ENCODE measurements at regions not wholly inside any gene's neighbourhood (a gene's known extent, or its start where the extent isn't known, plus 50 kb on each side); places are given as distances from the start of the nearest gene placed in this dataset.
"Not testable (repeated sequence)": the region's sequence is repeated elsewhere in the genome, so short reads cannot be mapped to it uniquely, and the experiment has no call there.

GRCh38 chr10:30742471-30742870 lies 112.9 kb upstream of the LYZL2 start:
- Histone ChIP-seq H3K9ac (ENCODE audit: extremely low read depth, insufficient read length, low read length) (no peak overlapping the region), H3K56ac (ENCODE audit: insufficient read length, low read depth, low read length) (no peak overlapping the region), H4K20me1 (ENCODE audit: control insufficient read depth, insufficient read depth, insufficient read length) (no peaks in the 10 kb centered on the region), H3K23ac (ENCODE audit: insufficient read length, low read depth, low read length) (no peak overlapping the region), H3T11ph (ENCODE audit: low read length) (no peak overlapping the region), H3K27ac (ENCODE audit: insufficient read length, low read depth, low read length) (no peak overlapping the region), H2BK15ac (ENCODE audit: low read depth, low read length) (no peak overlapping the region), H2BK20ac (ENCODE audit: low read depth, low read length, poor library complexity, severe bottlenecking) (no peak overlapping the region), H4K91ac (ENCODE audit: insufficient read length, low read depth, low read length) (no peak overlapping the region), H3K4me1 (ENCODE audit: insufficient read depth, low read length) (no peaks in the 10 kb centered on the region), H3K79me2 (ENCODE audit: insufficient read depth, low read length) (no peaks in the 10 kb centered on the region), H2AK5ac (ENCODE audit: insufficient read length, low read length) (no peak overlapping the region), H3K4me2 (ENCODE audit: insufficient read depth, insufficient read length, low read length) (no peak overlapping the region), H2AFZ (ENCODE audit: low read length) (no peak overlapping the region), H3K23me2 (ENCODE audit: insufficient read length, low read depth, low read length, poor library complexity, severe bottlenecking) (no peaks in the 10 kb centered on the region), H3K27me3 (ENCODE audit: insufficient read depth, low read length) (no peaks in the 10 kb centered on the region), H3K4ac (ENCODE audit: low read depth, low read length) (no peak overlapping the region), H3K14ac (ENCODE audit: insufficient read depth, low read length) (no peak overlapping the region), H3K79me1 (ENCODE audit: insufficient read depth, low read depth, low read length, poor library complexity, severe bottlenecking) (no peaks in the 10 kb centered on the region), H2BK120ac (ENCODE audit: low read depth, low read length, poor library complexity, severe bottlenecking) (no peak overlapping the region), H2BK5ac (ENCODE audit: insufficient read length, low read length) (no peak overlapping the region), H4K5ac (ENCODE audit: insufficient read length, low read depth, low read length) (no peak overlapping the region), H4K8ac (replicated peaks; ENCODE audit: insufficient read length, low read depth, low read length) (no peak overlapping the region), H2BK12ac (ENCODE audit: insufficient read length, low read depth, low read length) (no peak overlapping the region), H3K9me3 (ENCODE audit: control insufficient read depth, low read depth, low read length) (no peaks in the 10 kb centered on the region), H3K18ac (ENCODE audit: insufficient read length, low read depth, low read length) (no peak overlapping the region)
- Mint-ChIP-seq H3K4me3 (no peak overlapping the region), H3K36me3 (ENCODE audit: insufficient read depth in 1 of 3, low read depth in 3 of 3) (peaks cover 0 to 2% (median 0%) of the 10 kb centered on the region in 3 experiments; a peak in 2 of 7 replicates), H3K27me3 (ENCODE audit: low read depth) (no peaks in the 10 kb centered on the region; the same call in 1 of the 2 replicates), H3K9me3 (peaks cover 0 to 3% of the 10 kb centered on the region in 2 experiments; a peak in 3 of 5 replicates), H3K27ac (no peak overlapping the region), H3K4me1 (no peaks in the 10 kb centered on the region)
- no peak for TF ChIP-seq CTCF (conservative IDR thresholded peaks at IDR 0.05)
- no CpG with 5 or more reads among the region's 4 CpGs for WGBS (ENCODE audit: extremely low coverage, insufficient read length, low lambda C conversion rate)
- no peak for DNase-seq

DNA sequence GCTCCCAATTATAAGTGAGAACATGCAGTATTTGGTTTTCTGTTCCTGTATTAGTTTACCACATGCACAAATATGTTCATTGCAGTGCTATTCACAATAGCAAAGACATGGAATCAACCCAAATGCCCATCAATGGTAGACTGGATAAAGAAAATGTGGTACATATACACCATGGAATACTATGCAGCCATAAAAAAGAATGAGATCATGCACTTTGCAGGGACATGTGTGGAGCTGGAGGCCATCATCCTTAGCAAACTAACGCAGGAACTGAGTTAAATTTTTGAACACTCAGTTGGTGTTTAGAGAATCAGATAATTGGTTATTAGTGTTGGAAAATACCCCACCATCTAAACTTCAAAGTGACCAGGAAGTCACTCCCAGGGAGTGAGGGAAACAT lies 111.2 kb upstream of the LYZL2 start:
- H2AK5ac ChIP-seq (ENCODE audit: insufficient read length, low read length); H3K79me2 ChIP-seq (ENCODE audit: insufficient read depth, low read length); H3K27me3 ChIP-seq (ENCODE audit: insufficient read depth, low read length); H2BK120ac ChIP-seq (ENCODE audit: low read depth, low read length, poor library complexity, severe bottlenecking); H4K91ac ChIP-seq (ENCODE audit: insufficient read length, low read depth, low read length); H3K23ac ChIP-seq (ENCODE audit: insufficient read length, low read depth, low read length); H3K56ac ChIP-seq (ENCODE audit: insufficient read length, low read depth, low read length); H3K27ac ChIP-seq (ENCODE audit: insufficient read length, low read depth, low read length); H3K27me3 Mint-ChIP-seq (ENCODE audit: low read depth); H3K4me2 ChIP-seq (ENCODE audit: insufficient read depth, insufficient read length, low read length); H2BK15ac ChIP-seq (ENCODE audit: low read depth, low read length); H3K4me1 Mint-ChIP-seq; H3K79me1 ChIP-seq (ENCODE audit: insufficient read depth, low read depth, low read length, poor library complexity, severe bottlenecking); H3K14ac ChIP-seq (ENCODE audit: insufficient read depth, low read length); H3K18ac ChIP-seq (ENCODE audit: insufficient read length, low read depth, low read length); H3K4me3 Mint-ChIP-seq; H3K9me3 ChIP-seq (ENCODE audit: control insufficient read depth, low read depth, low read length); H4K5ac ChIP-seq (ENCODE audit: insufficient read length, low read depth, low read length); H3K9ac ChIP-seq (ENCODE audit: extremely low read depth, insufficient read length, low read length); H3K36me3 Mint-ChIP-seq (ENCODE audit: insufficient read depth in 1 of 3, low read depth in 3 of 3); DNase-seq; H2AFZ ChIP-seq (ENCODE audit: low read length); H4K20me1 ChIP-seq (ENCODE audit: control insufficient read depth, insufficient read depth, insufficient read length); H2BK20ac ChIP-seq (ENCODE audit: low read depth, low read length, poor library complexity, severe bottlenecking); H3T11ph ChIP-seq (ENCODE audit: low read length); H2BK5ac ChIP-seq (ENCODE audit: insufficient read length, low read length); H4K8ac ChIP-seq (replicated peaks; ENCODE audit: insufficient read length, low read depth, low read length); H3K4me1 ChIP-seq (ENCODE audit: insufficient read depth, low read length); H3K23me2 ChIP-seq (ENCODE audit: insufficient read length, low read depth, low read length, poor library complexity, severe bottlenecking); H3K27ac Mint-ChIP-seq; H2BK12ac ChIP-seq (ENCODE audit: insufficient read length, low read depth, low read length); H3K9me3 Mint-ChIP-seq; H3K4ac ChIP-seq (ENCODE audit: low read depth, low read length): not testable (repeated sequence)
- WGBS (ENCODE audit: extremely low coverage, insufficient read length, low lambda C conversion rate), result no CpG with 5 or more reads among the region's 1 CpG

All from H9 (cell line).